ENCODE measurements at regions not wholly inside any gene's neighbourhood (a gene's known extent, or its start where the extent isn't known, plus 50 kb on each side); places are given as distances from the start of the nearest gene placed in this dataset.
"Not testable (repeated sequence)": the region's sequence is repeated elsewhere in the genome, so short reads cannot be mapped to it uniquely, and the experiment has no call there.

DNA sequence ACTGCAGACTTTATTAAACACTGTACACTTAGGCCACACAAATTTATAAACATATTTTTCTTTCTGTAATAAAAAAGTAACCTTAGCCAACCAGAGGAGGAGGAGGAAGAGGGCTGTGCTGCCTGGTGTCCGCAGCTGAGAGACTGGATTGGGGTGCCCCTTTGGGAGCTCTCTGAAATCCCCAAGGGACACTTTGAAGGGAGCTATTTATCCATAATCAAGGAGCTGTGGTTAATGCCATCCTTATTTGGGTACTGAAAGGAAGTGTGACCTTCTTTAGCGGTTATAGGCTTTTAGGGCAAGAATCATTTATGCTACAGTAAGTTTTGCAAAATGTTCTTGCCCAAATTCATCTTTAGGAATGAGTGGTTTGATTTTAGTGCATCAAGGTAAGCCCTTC lies 125.8 kb downstream of the RASSF10 start:
- TF ChIP-seq, protein P1, sequence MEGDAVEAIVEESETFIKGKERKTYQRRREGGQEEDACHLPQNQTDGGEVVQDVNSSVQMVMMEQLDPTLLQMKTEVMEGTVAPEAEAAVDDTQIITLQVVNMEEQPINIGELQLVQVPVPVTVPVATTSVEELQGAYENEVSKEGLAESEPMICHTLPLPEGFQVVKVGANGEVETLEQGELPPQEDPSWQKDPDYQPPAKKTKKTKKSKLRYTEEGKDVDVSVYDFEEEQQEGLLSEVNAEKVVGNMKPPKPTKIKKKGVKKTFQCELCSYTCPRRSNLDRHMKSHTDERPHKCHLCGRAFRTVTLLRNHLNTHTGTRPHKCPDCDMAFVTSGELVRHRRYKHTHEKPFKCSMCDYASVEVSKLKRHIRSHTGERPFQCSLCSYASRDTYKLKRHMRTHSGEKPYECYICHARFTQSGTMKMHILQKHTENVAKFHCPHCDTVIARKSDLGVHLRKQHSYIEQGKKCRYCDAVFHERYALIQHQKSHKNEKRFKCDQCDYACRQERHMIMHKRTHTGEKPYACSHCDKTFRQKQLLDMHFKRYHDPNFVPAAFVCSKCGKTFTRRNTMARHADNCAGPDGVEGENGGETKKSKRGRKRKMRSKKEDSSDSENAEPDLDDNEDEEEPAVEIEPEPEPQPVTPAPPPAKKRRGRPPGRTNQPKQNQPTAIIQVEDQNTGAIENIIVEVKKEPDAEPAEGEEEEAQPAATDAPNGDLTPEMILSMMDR (IDR thresholded peaks at IDR 0.05) = no peak
- Histone ChIP-seq H3K27ac (no peak overlapping the region), H3K27me3 (no peaks in the 10 kb centered on the region), H3K4me1 (peaks cover 0 to 2% of the 10 kb centered on the region in 2 donors), H3K9me3 (no peaks in the 10 kb centered on the region), H3K4me3 (no peak overlapping the region), H3K36me3 (no peaks in the 10 kb centered on the region)
- no peak for ATAC-seq
- no peak for DNase-seq
- intact Hi-C loops (cut with DNase I) = no loop called here

DNA sequence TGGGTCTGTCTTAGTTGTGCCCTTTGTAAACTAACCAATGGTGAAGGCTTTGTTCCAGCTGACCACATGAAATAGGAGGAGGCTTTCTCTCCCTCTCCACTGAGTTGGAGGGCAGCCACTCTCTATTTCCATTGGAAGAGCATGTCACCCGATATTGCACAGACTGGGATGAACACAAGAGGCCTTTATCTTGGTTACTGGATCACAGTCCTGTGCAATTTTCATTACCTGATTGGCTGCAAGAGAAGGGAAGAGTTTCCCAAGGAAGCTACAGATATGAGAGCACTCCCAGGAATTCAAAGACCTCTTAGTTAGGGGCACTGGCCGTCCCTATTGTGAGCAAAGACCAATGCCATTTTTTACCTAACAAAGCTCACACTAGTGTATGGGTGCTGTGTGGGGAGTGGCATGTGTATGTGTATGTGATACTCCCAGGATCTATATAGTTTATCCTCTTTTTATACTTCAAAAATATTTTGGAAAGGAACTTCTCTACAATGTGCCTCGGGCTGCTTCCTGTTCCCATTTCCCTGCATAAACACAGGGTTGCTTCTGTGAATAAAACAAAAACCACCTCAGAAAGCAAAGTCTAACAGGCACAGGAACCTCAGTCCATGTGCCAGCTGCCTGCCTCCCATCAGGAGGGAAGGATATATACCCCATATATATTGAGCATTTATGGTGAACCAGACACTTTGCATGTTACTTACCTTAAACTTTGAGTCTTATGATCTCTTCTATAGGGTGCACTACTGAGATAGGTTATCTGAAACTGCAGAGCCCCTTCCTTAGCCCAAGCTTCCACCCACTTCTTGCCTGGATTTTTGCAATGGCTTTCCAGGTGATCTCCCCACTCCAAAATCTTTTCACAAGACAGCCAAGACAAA lies 126.5 kb downstream of the RASSF10 start:
- no peak overlapping the region for H3K27ac ChIP-seq
- no peaks in the 10 kb centered on the region for H3K36me3 ChIP-seq
- ATAC-seq (no peak), DNase-seq (no peak)
- no peaks in the 10 kb centered on the region for H3K9me3 ChIP-seq
- TF ChIP-seq, protein P1 (IDR thresholded peaks at IDR 0.05) = no peak
- intact Hi-C loops (cut with DNase I) = no loop called here
- H3K4me3 ChIP-seq = no peak overlapping the region
- peaks cover 0 to 7% of the 10 kb centered on the region in 2 donors for H3K4me1 ChIP-seq
- H3K27me3 ChIP-seq = no peaks in the 10 kb centered on the region

DNA sequence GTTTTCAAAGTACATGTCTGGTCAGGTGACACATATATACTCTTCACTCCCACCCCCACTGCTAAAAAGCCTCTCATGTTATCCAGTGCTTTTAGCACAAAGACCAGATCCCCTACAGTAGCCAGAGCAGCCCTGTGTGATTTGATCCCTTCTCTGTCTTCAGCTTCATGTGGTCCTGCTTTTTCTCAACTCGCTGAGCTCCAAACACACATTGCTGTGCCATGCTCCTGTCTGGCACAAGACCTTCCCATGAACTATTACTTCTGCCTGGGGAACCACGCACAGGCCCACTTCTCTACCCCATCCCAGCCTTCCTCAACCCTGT lies 127.1 kb downstream of the RASSF10 start:
- H3K4me1 ChIP-seq = peaks cover 0 to 7% of the 10 kb centered on the region in 2 donors
- H3K27me3 ChIP-seq = no peaks in the 10 kb centered on the region
- TF ChIP-seq, protein P1 (IDR thresholded peaks at IDR 0.05) = no peak
- intact Hi-C loops (cut with DNase I) = no loop called here
- ATAC-seq (no peak), DNase-seq (no peak)
- no peaks in the 10 kb centered on the region for H3K36me3 ChIP-seq
- H3K27ac ChIP-seq = no peak overlapping the region
- H3K4me3 ChIP-seq = no peak overlapping the region
- H3K9me3 ChIP-seq = no peaks in the 10 kb centered on the region

DNA sequence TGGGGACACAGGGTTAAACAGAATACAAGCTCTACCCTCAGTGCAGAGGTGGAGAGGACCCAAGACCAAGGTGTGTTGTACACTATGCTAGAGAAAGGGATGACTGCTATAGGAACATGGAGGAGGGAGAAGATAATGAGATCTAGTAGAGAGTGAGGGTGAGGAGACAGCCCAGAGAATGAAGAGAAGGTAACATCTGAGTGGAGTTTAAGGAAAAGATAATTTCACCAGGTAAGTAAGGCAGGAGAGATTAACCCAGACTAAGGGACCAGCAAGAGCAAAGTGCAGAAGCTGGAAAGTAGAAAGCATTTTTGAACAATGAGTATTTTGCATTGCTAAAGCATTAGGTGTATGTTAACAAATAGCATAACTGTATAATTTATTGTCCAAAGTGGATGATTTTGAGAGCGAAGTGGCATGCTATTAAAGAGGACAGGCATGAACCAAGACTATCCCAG lies 128.8 kb downstream of the RASSF10 start:
- TF ChIP-seq, protein P1 (IDR thresholded peaks at IDR 0.05) = no peak
- DNase-seq = no peak
- peaks cover 0 to 7% of the 10 kb centered on the region in 2 donors for H3K4me1 ChIP-seq

DNA sequence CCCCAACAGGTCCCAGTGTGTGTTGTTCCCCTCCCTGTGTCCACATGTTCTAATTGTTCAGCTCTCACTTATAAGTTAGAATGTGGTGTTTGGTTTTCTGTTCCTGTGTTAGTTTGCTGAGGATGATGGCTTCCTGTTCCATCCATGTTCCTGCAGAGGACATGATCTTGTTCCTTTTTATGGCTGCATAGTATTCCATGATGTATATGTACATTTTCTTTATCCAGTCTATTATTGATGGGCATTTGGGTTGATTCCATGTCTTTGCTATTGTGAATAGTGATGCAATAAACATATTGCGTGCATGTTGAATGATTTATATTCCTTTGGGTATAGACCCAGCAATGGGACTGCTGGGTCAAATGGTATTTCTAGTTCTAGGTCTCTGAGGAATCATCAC lies 130.0 kb downstream of the RASSF10 start:
- intact Hi-C loops (cut with DNase I); H3K36me3 ChIP-seq; H3K27ac ChIP-seq; ATAC-seq; H3K27me3 ChIP-seq; H3K4me1 ChIP-seq; H3K4me3 ChIP-seq; DNase-seq; H3K9me3 ChIP-seq: not testable (repeated sequence)

More for the DNA sequence above, 128.8 kb downstream of the RASSF10 start:
- Histone ChIP-seq H3K27ac (no peak overlapping the region), H3K4me3 (no peak overlapping the region), H3K9me3 (no peaks in the 10 kb centered on the region), H3K36me3 (no peaks in the 10 kb centered on the region), H3K27me3 (no peaks in the 10 kb centered on the region)
- ATAC-seq = no peak
- intact Hi-C loops (cut with DNase I) = no loop called here

Data from left lung (tissue), 4 donors.